HL-60 (cell line): ENCODE measurements at regions not wholly inside any gene's neighbourhood (a gene's known extent, or its start where the extent isn't known, plus 50 kb on each side); places are given as distances from the start of the nearest gene placed in this dataset.

Experiments
- DNase-seq, 2 experiments: peaks; one replicate each; pipeline ENCODE4 v3.0.0-alpha.2; 2010 to 2020; ENCODE audit warnings: low read depth in 1 of 2, low spot score in 1 of 2
- H3K27ac ChIP-seq: fragments of 250-450 bp; sonication (Bioruptor Pico); replicated peaks from 2 replicates; pipeline ENCODE4 v1.5.1; 2020; ENCODE audit warnings: mild to moderate bottlenecking, moderate library complexity
- H3K27me3 ChIP-seq: fragments of 250-450 bp; sonication (Bioruptor Pico); 2 replicates; pipeline ENCODE4 v1.5.1; 2021; ENCODE audit warnings: mild to moderate bottlenecking, moderate library complexity; ENCODE audit not compliant: insufficient read depth, poor library complexity, severe bottlenecking
- H3K4me3 ChIP-seq: replicated peaks from 2 replicates; pipeline ENCODE4 v1.5.1; 2011; ENCODE audit warnings: mild to moderate bottlenecking, control low read depth, low read length; ENCODE audit not compliant: insufficient read depth
- GABPA ChIP-seq: IDR thresholded peaks from 2 replicates; pipeline ENCODE4 v1.6.1; 2012; ENCODE audit warnings: low read depth
- POLR2AphosphoS5 ChIP-seq: IDR thresholded peaks from 2 replicates; pipeline ENCODE4 v1.6.1; 2012; ENCODE audit warnings: low read depth
- REST ChIP-seq: IDR thresholded peaks from 2 replicates; pipeline ENCODE4 v1.6.1; 2012; ENCODE audit warnings: low read depth; ENCODE audit not compliant: insufficient replicate concordance
- SPI1 ChIP-seq: IDR thresholded peaks from 2 replicates; pipeline ENCODE4 v1.6.1; 2012; ENCODE audit warnings: low read depth, mild to moderate bottlenecking, borderline replicate concordance
- TF ChIP-seq, protein P1 (sequence below): IDR thresholded peaks from one replicate; pipeline ENCODE4 v1.5.1; 2011; ENCODE audit warnings: low read length, control low read depth, inconsistent platforms; ENCODE audit not compliant: insufficient read depth

GRCh38 chr1:218703836-218704235 lies 358.7 kb downstream of the TGFB2 start:
- DNase-seq, result no peak
- Histone ChIP-seq H3K27me3 (no peaks in the 10 kb centered on the region), H3K27ac (no peak overlapping the region), H3K4me3 (no peak overlapping the region)
- TF ChIP-seq, protein P1, sequence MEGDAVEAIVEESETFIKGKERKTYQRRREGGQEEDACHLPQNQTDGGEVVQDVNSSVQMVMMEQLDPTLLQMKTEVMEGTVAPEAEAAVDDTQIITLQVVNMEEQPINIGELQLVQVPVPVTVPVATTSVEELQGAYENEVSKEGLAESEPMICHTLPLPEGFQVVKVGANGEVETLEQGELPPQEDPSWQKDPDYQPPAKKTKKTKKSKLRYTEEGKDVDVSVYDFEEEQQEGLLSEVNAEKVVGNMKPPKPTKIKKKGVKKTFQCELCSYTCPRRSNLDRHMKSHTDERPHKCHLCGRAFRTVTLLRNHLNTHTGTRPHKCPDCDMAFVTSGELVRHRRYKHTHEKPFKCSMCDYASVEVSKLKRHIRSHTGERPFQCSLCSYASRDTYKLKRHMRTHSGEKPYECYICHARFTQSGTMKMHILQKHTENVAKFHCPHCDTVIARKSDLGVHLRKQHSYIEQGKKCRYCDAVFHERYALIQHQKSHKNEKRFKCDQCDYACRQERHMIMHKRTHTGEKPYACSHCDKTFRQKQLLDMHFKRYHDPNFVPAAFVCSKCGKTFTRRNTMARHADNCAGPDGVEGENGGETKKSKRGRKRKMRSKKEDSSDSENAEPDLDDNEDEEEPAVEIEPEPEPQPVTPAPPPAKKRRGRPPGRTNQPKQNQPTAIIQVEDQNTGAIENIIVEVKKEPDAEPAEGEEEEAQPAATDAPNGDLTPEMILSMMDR, result no peak
- TF ChIP-seq GABPA (no peak), POLR2AphosphoS5 (no peak), REST (no peak), SPI1 (no peak)

DNA sequence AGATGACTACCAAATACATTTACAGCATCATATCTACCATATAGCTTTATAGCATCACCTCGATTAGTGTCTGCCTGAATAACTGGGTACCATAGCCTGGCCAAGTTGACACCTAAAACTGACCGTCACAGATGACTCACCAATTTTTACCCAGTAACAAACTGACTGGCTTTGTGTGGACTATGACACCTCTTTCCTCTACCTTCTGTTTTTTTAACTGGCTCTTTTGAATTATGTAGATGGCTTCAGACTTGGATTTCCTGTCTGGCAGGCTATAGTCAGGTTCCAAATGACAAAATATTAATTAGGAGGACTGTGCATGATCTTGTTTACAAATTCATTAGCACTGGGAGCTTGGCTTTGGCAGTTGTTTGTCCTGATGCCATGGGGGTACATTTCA lies 360.3 kb downstream of the TGFB2 start:
- TF ChIP-seq REST (no peak), POLR2AphosphoS5 (no peak), SPI1 (no peak), GABPA (no peak)
- TF ChIP-seq, protein P1, result no peak
- Histone ChIP-seq H3K4me3 (no peak overlapping the region), H3K27ac (no peak overlapping the region), H3K27me3 (no peaks in the 10 kb centered on the region)
- no peak for DNase-seq

DNA sequence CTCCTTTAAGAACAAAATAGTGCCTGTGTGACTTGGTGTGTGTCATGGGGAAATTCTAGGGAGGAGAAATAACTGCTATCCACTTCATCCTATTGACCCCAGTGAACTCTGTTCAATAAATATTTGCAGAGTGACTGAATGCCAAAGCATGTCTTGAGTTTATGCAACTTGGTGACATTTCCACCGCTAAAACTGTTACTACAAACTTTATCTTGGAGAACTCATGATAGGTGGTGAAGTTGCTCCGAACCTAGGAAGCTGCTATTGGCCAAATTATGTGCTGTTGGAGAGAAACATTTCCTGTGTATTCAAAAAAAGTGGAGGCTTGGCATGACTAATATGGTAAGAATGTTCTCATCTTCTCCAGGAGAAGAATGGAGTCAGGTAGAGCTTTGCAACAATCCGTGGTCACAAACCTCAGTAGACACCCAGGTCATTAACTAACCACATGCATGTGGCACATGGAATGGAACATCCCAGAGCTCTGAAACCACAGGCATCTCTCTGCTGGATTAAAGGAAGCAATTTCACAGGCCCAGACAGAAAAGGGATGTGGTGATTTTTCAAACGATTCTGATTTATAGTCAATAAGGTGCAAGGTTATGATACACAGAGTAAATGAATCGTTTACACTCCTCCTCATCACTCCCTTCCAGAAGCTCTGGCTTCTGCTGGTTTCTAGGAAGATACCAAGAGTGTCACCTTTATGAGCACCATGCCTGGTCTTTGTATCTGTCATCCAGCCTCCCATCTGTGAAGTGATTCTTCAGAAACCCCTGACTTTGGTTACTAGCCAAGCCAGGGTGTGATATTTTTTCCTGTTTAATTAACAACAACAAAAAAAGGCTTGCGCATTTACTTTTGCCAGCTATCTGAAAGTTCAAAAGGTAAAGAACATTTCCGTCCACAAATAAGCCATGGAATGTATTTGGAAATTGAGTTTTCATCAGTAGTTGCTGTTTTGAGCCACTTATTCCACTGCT lies 361.1 kb downstream of the TGFB2 start:
- H3K4me3 ChIP-seq, result no peak overlapping the region
- no peaks in the 10 kb centered on the region for H3K27me3 ChIP-seq
- TF ChIP-seq, protein P1, result no peak
- TF ChIP-seq GABPA, result no peak
- no peak for TF ChIP-seq SPI1
- TF ChIP-seq REST, result no peak
- no peak for TF ChIP-seq POLR2AphosphoS5
- DNase-seq, result no peak
- H3K27ac ChIP-seq, result no peak overlapping the region
